Ectodermal cell (in vitro differentiated cells): ENCODE measurements at regions not wholly inside any gene's neighbourhood (a gene's known extent, or its start where the extent isn't known, plus 50 kb on each side); places are given as distances from the start of the nearest gene placed in this dataset.
"Not testable (repeated sequence)": the region's sequence is repeated elsewhere in the genome, so short reads cannot be mapped to it uniquely, and the experiment has no call there.

ENCODE experiments used
- H3K27ac ChIP-seq: 2 replicates; pipeline ENCODE4 v1.7.0; 2013; ENCODE audit warnings: mild to moderate bottlenecking, low read depth, low read length; ENCODE audit not compliant: insufficient read depth, poor library complexity, severe bottlenecking
- H3K27me3 ChIP-seq: 2 replicates; pipeline ENCODE4 v1.7.0; 2013; ENCODE audit warnings: mild to moderate bottlenecking, low read length; ENCODE audit not compliant: insufficient read depth, control insufficient read depth, poor library complexity, severe bottlenecking
- H3K36me3 ChIP-seq: one replicate; pipeline ENCODE4 v1.7.0; 2013; ENCODE audit warnings: low read length; ENCODE audit not compliant: control insufficient read depth, insufficient read depth
- H3K4me1 ChIP-seq: one replicate; pipeline ENCODE4 v1.7.0; 2013; ENCODE audit warnings: low read length; ENCODE audit not compliant: control insufficient read depth, insufficient read depth
- H3K4me3 ChIP-seq: 2 replicates; pipeline ENCODE4 v1.7.0; 2013; ENCODE audit warnings: low read depth, low read length, control low read depth; ENCODE audit not compliant: insufficient read depth
- H3K9me3 ChIP-seq: 2 replicates; pipeline ENCODE4 v1.7.0; 2013; ENCODE audit warnings: mild to moderate bottlenecking, low read length, moderate library complexity; ENCODE audit not compliant: control insufficient read depth
- WGBS, 2 experiments: methylation state at CpG; one replicate each; pipeline ENCODE4 v1.1.7; 2013; ENCODE audit warnings: missing lambda C conversion rate in 2 of 2; 5-methylcytosine and 5-hydroxymethylcytosine counted together

GRCh38 chr12:84154439-84154990 lies 758.1 kb downstream of the SLC6A15 start:
- 93 to 94% methylated on average over 15 of the region's 15 CpGs for WGBS, 2 experiments
- not testable (repeated sequence) for H3K4me3 ChIP-seq, H3K27me3 ChIP-seq

GRCh38 chr12:84150201-84150600 lies 762.4 kb downstream of the SLC6A15 start:
- Histone ChIP-seq H3K27ac (no peak overlapping the region), H3K27me3 (no peaks in the 10 kb centered on the region)

More at GRCh38 chr12:84154439-84154990, 758.1 kb downstream of the SLC6A15 start:
- H3K4me1 ChIP-seq, H3K9me3 ChIP-seq, H3K36me3 ChIP-seq, H3K27ac ChIP-seq: not testable (repeated sequence)

GRCh38 chr12:84148335-84148734 lies 764.3 kb downstream of the SLC6A15 start:
- Histone ChIP-seq H3K9me3 (no peaks in the 10 kb centered on the region), H3K4me3 (no peak overlapping the region), H3K27me3 (no peaks in the 10 kb centered on the region), H3K4me1 (no peaks in the 10 kb centered on the region), H3K36me3 (no peaks in the 10 kb centered on the region), H3K27ac (no peak overlapping the region)
- WGBS, 2 experiments: 91 to 95% methylated on average over 3 of the region's 3 CpGs

More at GRCh38 chr12:84150201-84150600, 762.4 kb downstream of the SLC6A15 start:
- 96 to 98% methylated on average over 3 of the region's 3 CpGs for WGBS, 2 experiments
- Histone ChIP-seq H3K4me3 (no peak overlapping the region), H3K4me1 (no peaks in the 10 kb centered on the region), H3K36me3 (no peaks in the 10 kb centered on the region), H3K9me3 (no peaks in the 10 kb centered on the region)

- 92 to 93% methylated on average over 4 of the region's 4 CpGs for WGBS, 2 experiments
- Histone ChIP-seq H3K27me3 (no peaks in the 10 kb centered on the region), H3K27ac (no peak overlapping the region)
Observed at GRCh38 chr12:84136862-84137367, 775.7 kb downstream of the SLC6A15 start.

GRCh38 chr12:84135586-84136279 lies 776.9 kb downstream of the SLC6A15 start:
- H3K36me3 ChIP-seq: no peaks in the 10 kb centered on the region
- no peaks in the 10 kb centered on the region for H3K9me3 ChIP-seq
- no peak overlapping the region for H3K4me3 ChIP-seq
- no peaks in the 10 kb centered on the region for H3K4me1 ChIP-seq
- H3K27me3 ChIP-seq: no peaks in the 10 kb centered on the region
- H3K27ac ChIP-seq: no peak overlapping the region
- WGBS, 2 experiments: 100% methylated on average over 1 of the region's 1 CpG; no CpG with 5 or more reads in 1 of the 2 experiments

More at GRCh38 chr12:84136862-84137367, 775.7 kb downstream of the SLC6A15 start:
- no peak overlapping the region for H3K4me3 ChIP-seq
- no peaks in the 10 kb centered on the region for H3K9me3 ChIP-seq
- H3K4me1 ChIP-seq: no peaks in the 10 kb centered on the region
- H3K36me3 ChIP-seq: no peaks in the 10 kb centered on the region

- no peak overlapping the region for H3K27ac ChIP-seq
- no peaks in the 10 kb centered on the region for H3K27me3 ChIP-seq
- no peaks in the 10 kb centered on the region for H3K9me3 ChIP-seq
- no peaks in the 10 kb centered on the region for H3K36me3 ChIP-seq
- no peaks in the 10 kb centered on the region for H3K4me1 ChIP-seq
- H3K4me3 ChIP-seq: no peak overlapping the region
- WGBS, 2 experiments: 93% methylated on average over 2 of the region's 2 CpGs; no CpG with 5 or more reads in 1 of the 2 experiments
Observed at GRCh38 chr12:84134797-84135366, 777.7 kb downstream of the SLC6A15 start.

GRCh38 chr12:84131076-84131475 lies 781.5 kb downstream of the SLC6A15 start:
- H3K27me3 ChIP-seq: no peaks in the 10 kb centered on the region
- 95 to 100% methylated on average over 1 to 2 of the region's 2 CpGs for WGBS, 2 experiments
- H3K36me3 ChIP-seq: no peaks in the 10 kb centered on the region
- no peak overlapping the region for H3K27ac ChIP-seq
- H3K4me1 ChIP-seq: no peaks in the 10 kb centered on the region
- no peaks in the 10 kb centered on the region for H3K9me3 ChIP-seq
- H3K4me3 ChIP-seq: no peak overlapping the region

GRCh38 chr12:84128117-84128991 lies 784.2 kb downstream of the SLC6A15 start:
- WGBS, 2 experiments: 91 to 92% methylated on average over 25 of the region's 25 CpGs
- H3K27me3 ChIP-seq: no peaks in the 10 kb centered on the region
- no peak overlapping the region for H3K4me3 ChIP-seq
- H3K27ac ChIP-seq: no peak overlapping the region
- no peaks in the 10 kb centered on the region for H3K4me1 ChIP-seq
- H3K9me3 ChIP-seq: no peaks in the 10 kb centered on the region
- H3K36me3 ChIP-seq: no peaks in the 10 kb centered on the region

GRCh38 chr12:84124211-84124610 lies 788.4 kb downstream of the SLC6A15 start:
- Histone ChIP-seq H3K4me1 (no peaks in the 10 kb centered on the region), H3K4me3 (no peak overlapping the region), H3K9me3 (no peaks in the 10 kb centered on the region), H3K36me3 (no peaks in the 10 kb centered on the region), H3K27me3 (no peaks in the 10 kb centered on the region), H3K27ac (no peak overlapping the region)
- WGBS, 2 experiments: no CpG with 5 or more reads among the region's 1 CpG
